ENCODE measurements at regions not wholly inside any gene's neighbourhood (a gene's known extent, or its start where the extent isn't known, plus 50 kb on each side); places are given as distances from the start of the nearest gene placed in this dataset.

DNA sequence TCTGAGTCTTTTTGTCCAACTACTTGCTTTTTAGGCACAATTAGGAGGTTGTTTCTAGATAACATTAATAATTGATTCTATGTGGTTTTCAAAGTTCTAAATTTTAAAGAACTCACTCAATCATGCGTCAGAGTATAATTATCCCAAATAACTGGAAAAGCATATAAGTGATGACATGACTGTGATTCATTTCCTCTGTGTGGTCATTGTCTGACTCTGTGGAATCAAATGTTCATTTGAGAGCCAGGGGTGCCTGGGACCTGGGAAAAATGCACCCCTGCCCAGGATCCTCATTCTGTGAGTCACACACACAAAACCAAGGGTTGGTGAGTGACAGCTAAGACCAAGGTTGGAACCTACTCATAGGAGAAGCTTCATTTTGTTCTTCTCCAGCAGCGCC is 127.1 kb upstream of the MLIP start:
- Histone ChIP-seq H3K4me1 (ENCODE audit: control insufficient read depth in 1 of 2, insufficient read depth in 2 of 2, low read depth in 1 of 2, low read length in 1 of 2) (peaks cover 6 to 17% of the 10 kb centered on the region in 2 experiments), H3F3A (replicated peaks; ENCODE audit: insufficient read depth) (peaks cover 8% of the 10 kb centered on the region), H3K79me2 (ENCODE audit: insufficient read depth) (no peaks in the 10 kb centered on the region), H3K36me3 (replicated peaks in 1 of 2; ENCODE audit: control insufficient read depth in 1 of 2, insufficient read depth in 2 of 2, low read length in 1 of 2) (no peaks in the 10 kb centered on the region), H3K27me3 (ENCODE audit: insufficient read depth) (no peaks in the 10 kb centered on the region), H2AFZ (ENCODE audit: low read depth) (no peak overlapping the region), H3K9me3 (no peaks in the 10 kb centered on the region), H3K4me3 (ENCODE audit: low read depth in 2 of 2, low read length in 1 of 2) (no peak overlapping the region; a peak in 1 of 4 replicates), H3K27ac (ENCODE audit: low read depth in 2 of 2, low read length in 1 of 2) (peak overlapping the region in 1 of 2 experiments; percentile 72; a peak in 3 of 4 replicates), H3K4me2 (peak overlapping the region; percentile 29), H3K9me2 (no peaks in the 10 kb centered on the region), H4K20me1 (ENCODE audit: insufficient read depth) (no peaks in the 10 kb centered on the region), H3K9ac (no peak overlapping the region)
- POLR2A ChIA-PET: no interaction called here
- CTCF ChIA-PET: no interaction called here
- 3% methylated on average over 2 of the region's 2 CpGs for WGBS (ENCODE audit: low lambda C conversion rate)
- no peak for DNase-seq
- TF ChIP-seq TAF1 (IDR thresholded peaks at IDR 0.05; ENCODE audit: borderline replicate concordance, low read depth, low read length) (no peak), MXI1 (IDR thresholded peaks at IDR 0.05; ENCODE audit: low read depth, low read length) (no peak), RFX5 (IDR thresholded peaks at IDR 0.05; ENCODE audit: low read length) (no peak), RXRA (IDR thresholded peaks at IDR 0.05; ENCODE audit: borderline replicate concordance, low read depth) (no peak), FOXJ3 (CRISPR knock-in tag; IDR thresholded peaks at IDR 0.05) (no peak), SMC3 (IDR thresholded peaks at IDR 0.05; ENCODE audit: low read depth, low read length) (no peak), MEF2A (IDR thresholded peaks at IDR 0.05; ENCODE audit: borderline replicate concordance, low read depth) (peak; percentile 9; the same call in 1 of the 2 replicates), SIN3A (IDR thresholded peaks at IDR 0.05; ENCODE audit: borderline replicate concordance, low read depth, low read length) (no peak), TCF12 (IDR thresholded peaks at IDR 0.05) (peak; percentile 86), NRF1 (IDR thresholded peaks at IDR 0.05; ENCODE audit: low read depth, low read length) (no peak), TEAD4 (IDR thresholded peaks at IDR 0.05; ENCODE audit: borderline replicate concordance, insufficient read depth) (peak; percentile 56; the same call in 1 of the 2 replicates), FOSL2 (IDR thresholded peaks at IDR 0.05; ENCODE audit: borderline replicate concordance, low read depth) (peak; percentile 91), ELF1 (IDR thresholded peaks at IDR 0.05) (no peak), EP300 (IDR thresholded peaks at IDR 0.05; ENCODE audit: borderline replicate concordance in 1 of 2, low read depth in 1 of 2, low read length in 1 of 2) (peak in 1 of 2 experiments; percentile 79; a peak in 2 of 4 replicates), NFIC (IDR thresholded peaks at IDR 0.05; ENCODE audit: borderline replicate concordance) (peak; percentile 63), POLR2AphosphoS5 (IDR thresholded peaks at IDR 0.05; ENCODE audit: low read depth, low read length) (peak; percentile 24; the same call in 1 of the 2 replicates), GATA2 (CRISPR knock-in tag; IDR thresholded peaks at IDR 0.05) (no peak), CHD2 (IDR thresholded peaks at IDR 0.05; ENCODE audit: low read length, partially characterized antibody) (no peak), YY1 (IDR thresholded peaks at IDR 0.05; ENCODE audit: low read depth) (no peak), FOXM1 (IDR thresholded peaks at IDR 0.05; ENCODE audit: low read depth) (0 out of 2 replicates have a peak, but pooled peaks have one; percentile 33), JUND (IDR thresholded peaks at IDR 0.05) (peak; percentile 82)
- TF ChIP-seq, protein P1, sequence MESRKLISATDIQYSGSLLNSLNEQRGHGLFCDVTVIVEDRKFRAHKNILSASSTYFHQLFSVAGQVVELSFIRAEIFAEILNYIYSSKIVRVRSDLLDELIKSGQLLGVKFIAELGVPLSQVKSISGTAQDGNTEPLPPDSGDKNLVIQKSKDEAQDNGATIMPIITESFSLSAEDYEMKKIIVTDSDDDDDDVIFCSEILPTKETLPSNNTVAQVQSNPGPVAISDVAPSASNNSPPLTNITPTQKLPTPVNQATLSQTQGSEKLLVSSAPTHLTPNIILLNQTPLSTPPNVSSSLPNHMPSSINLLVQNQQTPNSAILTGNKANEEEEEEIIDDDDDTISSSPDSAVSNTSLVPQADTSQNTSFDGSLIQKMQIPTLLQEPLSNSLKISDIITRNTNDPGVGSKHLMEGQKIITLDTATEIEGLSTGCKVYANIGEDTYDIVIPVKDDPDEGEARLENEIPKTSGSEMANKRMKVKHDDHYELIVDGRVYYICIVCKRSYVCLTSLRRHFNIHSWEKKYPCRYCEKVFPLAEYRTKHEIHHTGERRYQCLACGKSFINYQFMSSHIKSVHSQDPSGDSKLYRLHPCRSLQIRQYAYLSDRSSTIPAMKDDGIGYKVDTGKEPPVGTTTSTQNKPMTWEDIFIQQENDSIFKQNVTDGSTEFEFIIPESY (IDR thresholded peaks at IDR 0.05; ENCODE audit: borderline replicate concordance, low read depth): no peak
- TF ChIP-seq, protein P2, sequence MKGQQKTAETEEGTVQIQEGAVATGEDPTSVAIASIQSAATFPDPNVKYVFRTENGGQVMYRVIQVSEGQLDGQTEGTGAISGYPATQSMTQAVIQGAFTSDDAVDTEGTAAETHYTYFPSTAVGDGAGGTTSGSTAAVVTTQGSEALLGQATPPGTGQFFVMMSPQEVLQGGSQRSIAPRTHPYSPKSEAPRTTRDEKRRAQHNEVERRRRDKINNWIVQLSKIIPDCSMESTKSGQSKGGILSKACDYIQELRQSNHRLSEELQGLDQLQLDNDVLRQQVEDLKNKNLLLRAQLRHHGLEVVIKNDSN (IDR thresholded peaks at IDR 0.05; ENCODE audit: borderline replicate concordance, low read depth): no peak
- TF ChIP-seq, protein P3, sequence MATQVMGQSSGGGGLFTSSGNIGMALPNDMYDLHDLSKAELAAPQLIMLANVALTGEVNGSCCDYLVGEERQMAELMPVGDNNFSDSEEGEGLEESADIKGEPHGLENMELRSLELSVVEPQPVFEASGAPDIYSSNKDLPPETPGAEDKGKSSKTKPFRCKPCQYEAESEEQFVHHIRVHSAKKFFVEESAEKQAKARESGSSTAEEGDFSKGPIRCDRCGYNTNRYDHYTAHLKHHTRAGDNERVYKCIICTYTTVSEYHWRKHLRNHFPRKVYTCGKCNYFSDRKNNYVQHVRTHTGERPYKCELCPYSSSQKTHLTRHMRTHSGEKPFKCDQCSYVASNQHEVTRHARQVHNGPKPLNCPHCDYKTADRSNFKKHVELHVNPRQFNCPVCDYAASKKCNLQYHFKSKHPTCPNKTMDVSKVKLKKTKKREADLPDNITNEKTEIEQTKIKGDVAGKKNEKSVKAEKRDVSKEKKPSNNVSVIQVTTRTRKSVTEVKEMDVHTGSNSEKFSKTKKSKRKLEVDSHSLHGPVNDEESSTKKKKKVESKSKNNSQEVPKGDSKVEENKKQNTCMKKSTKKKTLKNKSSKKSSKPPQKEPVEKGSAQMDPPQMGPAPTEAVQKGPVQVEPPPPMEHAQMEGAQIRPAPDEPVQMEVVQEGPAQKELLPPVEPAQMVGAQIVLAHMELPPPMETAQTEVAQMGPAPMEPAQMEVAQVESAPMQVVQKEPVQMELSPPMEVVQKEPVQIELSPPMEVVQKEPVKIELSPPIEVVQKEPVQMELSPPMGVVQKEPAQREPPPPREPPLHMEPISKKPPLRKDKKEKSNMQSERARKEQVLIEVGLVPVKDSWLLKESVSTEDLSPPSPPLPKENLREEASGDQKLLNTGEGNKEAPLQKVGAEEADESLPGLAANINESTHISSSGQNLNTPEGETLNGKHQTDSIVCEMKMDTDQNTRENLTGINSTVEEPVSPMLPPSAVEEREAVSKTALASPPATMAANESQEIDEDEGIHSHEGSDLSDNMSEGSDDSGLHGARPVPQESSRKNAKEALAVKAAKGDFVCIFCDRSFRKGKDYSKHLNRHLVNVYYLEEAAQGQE (IDR thresholded peaks at IDR 0.05; ENCODE audit: low read depth, low read length): no peak
- TF ChIP-seq, protein P4, sequence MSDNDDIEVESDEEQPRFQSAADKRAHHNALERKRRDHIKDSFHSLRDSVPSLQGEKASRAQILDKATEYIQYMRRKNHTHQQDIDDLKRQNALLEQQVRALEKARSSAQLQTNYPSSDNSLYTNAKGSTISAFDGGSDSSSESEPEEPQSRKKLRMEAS (IDR thresholded peaks at IDR 0.05; ENCODE audit: low read depth): peak; percentile 21; the same call in 1 of the 2 replicates
- TF ChIP-seq, protein P5, sequence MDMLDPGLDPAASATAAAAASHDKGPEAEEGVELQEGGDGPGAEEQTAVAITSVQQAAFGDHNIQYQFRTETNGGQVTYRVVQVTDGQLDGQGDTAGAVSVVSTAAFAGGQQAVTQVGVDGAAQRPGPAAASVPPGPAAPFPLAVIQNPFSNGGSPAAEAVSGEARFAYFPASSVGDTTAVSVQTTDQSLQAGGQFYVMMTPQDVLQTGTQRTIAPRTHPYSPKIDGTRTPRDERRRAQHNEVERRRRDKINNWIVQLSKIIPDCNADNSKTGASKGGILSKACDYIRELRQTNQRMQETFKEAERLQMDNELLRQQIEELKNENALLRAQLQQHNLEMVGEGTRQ (IDR thresholded peaks at IDR 0.05; ENCODE audit: borderline replicate concordance, low read depth, low read length): no peak
- TF ChIP-seq, protein P6, sequence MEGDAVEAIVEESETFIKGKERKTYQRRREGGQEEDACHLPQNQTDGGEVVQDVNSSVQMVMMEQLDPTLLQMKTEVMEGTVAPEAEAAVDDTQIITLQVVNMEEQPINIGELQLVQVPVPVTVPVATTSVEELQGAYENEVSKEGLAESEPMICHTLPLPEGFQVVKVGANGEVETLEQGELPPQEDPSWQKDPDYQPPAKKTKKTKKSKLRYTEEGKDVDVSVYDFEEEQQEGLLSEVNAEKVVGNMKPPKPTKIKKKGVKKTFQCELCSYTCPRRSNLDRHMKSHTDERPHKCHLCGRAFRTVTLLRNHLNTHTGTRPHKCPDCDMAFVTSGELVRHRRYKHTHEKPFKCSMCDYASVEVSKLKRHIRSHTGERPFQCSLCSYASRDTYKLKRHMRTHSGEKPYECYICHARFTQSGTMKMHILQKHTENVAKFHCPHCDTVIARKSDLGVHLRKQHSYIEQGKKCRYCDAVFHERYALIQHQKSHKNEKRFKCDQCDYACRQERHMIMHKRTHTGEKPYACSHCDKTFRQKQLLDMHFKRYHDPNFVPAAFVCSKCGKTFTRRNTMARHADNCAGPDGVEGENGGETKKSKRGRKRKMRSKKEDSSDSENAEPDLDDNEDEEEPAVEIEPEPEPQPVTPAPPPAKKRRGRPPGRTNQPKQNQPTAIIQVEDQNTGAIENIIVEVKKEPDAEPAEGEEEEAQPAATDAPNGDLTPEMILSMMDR (IDR thresholded peaks at IDR 0.05): no peak
